ENCODE measurements at regions not wholly inside any gene's neighbourhood (a gene's known extent, or its start where the extent isn't known, plus 50 kb on each side); places are given as distances from the start of the nearest gene placed in this dataset.
A peak's percentile ranks its signal among the peaks of the same experiment; 100 is the strongest.
"Not testable (repeated sequence)": the region's sequence is repeated elsewhere in the genome, so short reads cannot be mapped to it uniquely, and the experiment has no call there.

GRCh38 chr13:54433493-54434206, 1405.0 kb downstream of the OLFM4 start:
- H3K9me3 ChIP-seq (ENCODE audit: control insufficient read depth in 4 of 4, low read length in 3 of 4) = no peaks in the 10 kb centered on the region
- H3K9ac ChIP-seq (ENCODE audit: low read depth in 1 of 2, low read length in 2 of 2) = no peak overlapping the region
- H3K27ac ChIP-seq (ENCODE audit: low read depth in 1 of 2, low read length in 2 of 2) = no peak overlapping the region
- peaks cover 0 to 2% (median 0%) of the 10 kb centered on the region in 4 donors for H3K27me3 ChIP-seq (ENCODE audit: control insufficient read depth in 4 of 4, insufficient read depth in 4 of 4, low read length in 3 of 4)
- peak; percentile 39 for DNase-seq (ENCODE audit: low spot score)
- 65% methylated on average over 4 of the region's 4 CpGs for WGBS
- TF ChIP-seq HNF4A (conservative IDR thresholded peaks at IDR 0.05) (no peak), SP1 (IDR thresholded peaks at IDR 0.05) (no peak), RXRA (IDR thresholded peaks at IDR 0.05) (no peak), FOXA2 (IDR thresholded peaks at IDR 0.05) (no peak), HNF4G (IDR thresholded peaks at IDR 0.05) (no peak)
- H3K4me1 ChIP-seq (ENCODE audit: control insufficient read depth in 4 of 4, insufficient read depth in 4 of 4, low read length in 3 of 4) = peaks cover 0 to 2% (median 0%) of the 10 kb centered on the region in 4 donors
- H3K4me3 ChIP-seq (ENCODE audit: low read depth in 1 of 3, low read length in 3 of 3) = no peak overlapping the region
- no peaks in the 10 kb centered on the region for H3K36me3 ChIP-seq (ENCODE audit: control insufficient read depth in 4 of 4, insufficient read depth in 3 of 4, low read depth in 1 of 4, low read length in 3 of 4)

- H3K9ac ChIP-seq (ENCODE audit: low read depth in 1 of 2, low read length in 2 of 2); H3K27me3 ChIP-seq (ENCODE audit: control insufficient read depth in 4 of 4, insufficient read depth in 4 of 4, low read length in 3 of 4); H3K36me3 ChIP-seq (ENCODE audit: control insufficient read depth in 4 of 4, insufficient read depth in 3 of 4, low read depth in 1 of 4, low read length in 3 of 4); DNase-seq (ENCODE audit: low spot score); H3K4me1 ChIP-seq (ENCODE audit: control insufficient read depth in 4 of 4, insufficient read depth in 4 of 4, low read length in 3 of 4); H3K9me3 ChIP-seq (ENCODE audit: control insufficient read depth in 4 of 4, low read length in 3 of 4); H3K4me3 ChIP-seq (ENCODE audit: low read depth in 1 of 3, low read length in 3 of 3); H3K27ac ChIP-seq (ENCODE audit: low read depth in 1 of 2, low read length in 2 of 2): not testable (repeated sequence)
- WGBS = 96% methylated on average over 27 of the region's 27 CpGs
Measured at GRCh38 chr13:54440853-54441400, 1412.3 kb downstream of the OLFM4 start.

- Histone ChIP-seq H3K27me3 (ENCODE audit: control insufficient read depth in 4 of 4, insufficient read depth in 4 of 4, low read length in 3 of 4) (no peaks in the 10 kb centered on the region), H3K9me3 (ENCODE audit: control insufficient read depth in 4 of 4, low read length in 3 of 4) (peaks cover 0 to 3% (median 0%) of the 10 kb centered on the region in 4 donors), H3K36me3 (ENCODE audit: control insufficient read depth in 4 of 4, insufficient read depth in 3 of 4, low read depth in 1 of 4, low read length in 3 of 4) (no peaks in the 10 kb centered on the region), H3K4me3 (ENCODE audit: low read depth in 1 of 3, low read length in 3 of 3) (no peak overlapping the region), H3K27ac (ENCODE audit: low read depth in 1 of 2, low read length in 2 of 2) (no peak overlapping the region), H3K9ac (ENCODE audit: low read depth in 1 of 2, low read length in 2 of 2) (no peak overlapping the region), H3K4me1 (ENCODE audit: control insufficient read depth in 4 of 4, insufficient read depth in 4 of 4, low read length in 3 of 4) (no peaks in the 10 kb centered on the region)
- TF ChIP-seq ATF3 (IDR thresholded peaks at IDR 0.05) = no peak
- WGBS = 69% methylated on average over 3 of the region's 3 CpGs
- DNase-seq (ENCODE audit: low spot score) = no peak
Measured at GRCh38 chr13:54445453-54445852, 1416.8 kb downstream of the OLFM4 start.

GRCh38 chr13:54445865-54446264, 1417.3 kb downstream of the OLFM4 start:
- Histone ChIP-seq H3K27ac (ENCODE audit: low read depth in 1 of 2, low read length in 2 of 2) (no peak overlapping the region), H3K4me3 (ENCODE audit: low read depth in 1 of 3, low read length in 3 of 3) (no peak overlapping the region), H3K27me3 (ENCODE audit: control insufficient read depth in 4 of 4, insufficient read depth in 4 of 4, low read length in 3 of 4) (no peaks in the 10 kb centered on the region), H3K4me1 (ENCODE audit: control insufficient read depth in 4 of 4, insufficient read depth in 4 of 4, low read length in 3 of 4) (no peaks in the 10 kb centered on the region), H3K9me3 (ENCODE audit: control insufficient read depth in 4 of 4, low read length in 3 of 4) (peaks cover 0 to 3% (median 0%) of the 10 kb centered on the region in 4 donors), H3K36me3 (ENCODE audit: control insufficient read depth in 4 of 4, insufficient read depth in 3 of 4, low read depth in 1 of 4, low read length in 3 of 4) (no peaks in the 10 kb centered on the region), H3K9ac (ENCODE audit: low read depth in 1 of 2, low read length in 2 of 2) (no peak overlapping the region)
- DNase-seq (ENCODE audit: low spot score) = no peak
- no peak for TF ChIP-seq NR2F2 (IDR thresholded peaks at IDR 0.05)
- TF ChIP-seq EGR1 (IDR thresholded peaks at IDR 0.05; ENCODE audit: low read depth in 2 of 2) = no peak
- TF ChIP-seq HNF4G (IDR thresholded peaks at IDR 0.05) = no peak
- no peak for TF ChIP-seq FOXA1 (IDR thresholded peaks at IDR 0.05)
- TF ChIP-seq, protein P1, sequence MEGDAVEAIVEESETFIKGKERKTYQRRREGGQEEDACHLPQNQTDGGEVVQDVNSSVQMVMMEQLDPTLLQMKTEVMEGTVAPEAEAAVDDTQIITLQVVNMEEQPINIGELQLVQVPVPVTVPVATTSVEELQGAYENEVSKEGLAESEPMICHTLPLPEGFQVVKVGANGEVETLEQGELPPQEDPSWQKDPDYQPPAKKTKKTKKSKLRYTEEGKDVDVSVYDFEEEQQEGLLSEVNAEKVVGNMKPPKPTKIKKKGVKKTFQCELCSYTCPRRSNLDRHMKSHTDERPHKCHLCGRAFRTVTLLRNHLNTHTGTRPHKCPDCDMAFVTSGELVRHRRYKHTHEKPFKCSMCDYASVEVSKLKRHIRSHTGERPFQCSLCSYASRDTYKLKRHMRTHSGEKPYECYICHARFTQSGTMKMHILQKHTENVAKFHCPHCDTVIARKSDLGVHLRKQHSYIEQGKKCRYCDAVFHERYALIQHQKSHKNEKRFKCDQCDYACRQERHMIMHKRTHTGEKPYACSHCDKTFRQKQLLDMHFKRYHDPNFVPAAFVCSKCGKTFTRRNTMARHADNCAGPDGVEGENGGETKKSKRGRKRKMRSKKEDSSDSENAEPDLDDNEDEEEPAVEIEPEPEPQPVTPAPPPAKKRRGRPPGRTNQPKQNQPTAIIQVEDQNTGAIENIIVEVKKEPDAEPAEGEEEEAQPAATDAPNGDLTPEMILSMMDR (IDR thresholded peaks at IDR 0.05; ENCODE audit: low read depth, low read length, missing input control) = no peak
- no peak for TF ChIP-seq RXRA (IDR thresholded peaks at IDR 0.05)
- no peak for TF ChIP-seq HNF4A (conservative IDR thresholded peaks at IDR 0.05)
- no peak for TF ChIP-seq MAX (IDR thresholded peaks at IDR 0.05)
- TF ChIP-seq YY1 (IDR thresholded peaks at IDR 0.05) = no peak
- TF ChIP-seq ZBTB33 (IDR thresholded peaks at IDR 0.05) = no peak
- TF ChIP-seq RAD21 (IDR thresholded peaks at IDR 0.05) = no peak
- TF ChIP-seq SP1 (IDR thresholded peaks at IDR 0.05) = no peak
- TF ChIP-seq GABPA (IDR thresholded peaks at IDR 0.05 in 1 of 2, conservative IDR thresholded peaks at IDR 0.05 in 1 of 2) = no peak
- TF ChIP-seq ATF3 (IDR thresholded peaks at IDR 0.05) = no peak
- TF ChIP-seq FOXA2 (IDR thresholded peaks at IDR 0.05) = no peak
- no peak for TF ChIP-seq TAF1 (conservative IDR thresholded peaks at IDR 0.05)
